HG02623 (cell line): ENCODE measurements at regions not wholly inside any gene's neighbourhood (a gene's known extent, or its start where the extent isn't known, plus 50 kb on each side); places are given as distances from the start of the nearest gene placed in this dataset.
"Not testable (repeated sequence)": the region's sequence is repeated elsewhere in the genome, so short reads cannot be mapped to it uniquely, and the experiment has no call there.

Source experiments
- ATAC-seq: cut with Tn5 transposase; IDR thresholded peaks from one replicate; pipeline ENCODE4 v1.9.1; 2021; ENCODE audit warnings: moderate library complexity; ENCODE audit not compliant: unreplicated experiment

DNA sequence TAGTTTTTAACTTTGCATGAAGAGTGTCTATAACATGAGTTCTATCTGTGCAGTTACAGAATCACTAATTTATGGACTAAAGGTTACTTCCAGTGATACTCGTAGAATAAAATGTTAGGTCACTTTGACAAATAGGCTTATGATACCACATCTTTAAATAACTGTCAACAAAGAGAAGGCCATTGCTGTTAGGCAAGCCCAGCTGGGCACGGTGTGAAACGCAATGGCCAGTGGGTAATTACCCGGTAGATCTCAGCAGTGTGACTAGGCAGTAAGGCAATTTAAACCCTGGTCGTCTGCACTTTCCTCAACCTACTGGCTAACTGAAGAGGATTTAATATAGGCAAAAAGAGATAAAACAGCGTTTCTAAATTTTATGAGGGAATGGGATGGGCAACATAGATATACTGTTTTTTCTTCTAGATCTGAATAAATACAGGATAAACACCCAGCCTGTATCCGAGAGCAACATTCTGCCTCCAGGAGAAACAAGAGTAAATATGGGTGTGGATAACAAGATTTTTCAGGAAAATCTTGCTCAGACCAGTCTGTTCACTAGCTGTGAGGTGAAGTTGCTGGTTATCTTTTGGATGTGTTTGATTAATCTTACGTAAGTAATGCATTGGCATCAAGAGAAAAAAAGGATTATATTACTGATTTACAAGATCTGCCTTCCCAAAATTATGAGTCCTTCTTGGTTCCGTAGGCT is 631.3 kb downstream of the EFNB2 start:
- no peak for ATAC-seq

DNA sequence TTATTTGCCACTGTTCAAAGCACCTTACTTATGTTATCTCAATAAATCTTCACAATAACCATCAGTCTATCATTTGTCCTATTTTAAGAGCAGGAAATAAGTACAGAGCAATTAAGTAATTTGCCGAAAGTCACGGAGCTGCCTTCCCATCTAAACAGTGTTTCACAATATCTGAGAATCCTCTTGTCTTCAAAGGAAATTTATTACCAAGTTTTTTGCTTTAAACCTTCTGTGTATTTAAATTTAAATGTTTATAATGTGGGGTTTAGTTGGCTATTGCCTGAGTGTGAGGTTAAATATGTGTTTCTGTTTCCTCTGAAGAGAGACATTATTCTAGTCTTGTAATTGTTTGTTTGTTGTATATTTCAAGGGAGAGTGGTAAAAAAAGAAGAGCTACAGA is 633.1 kb downstream of the EFNB2 start:
- no peak for ATAC-seq

DNA sequence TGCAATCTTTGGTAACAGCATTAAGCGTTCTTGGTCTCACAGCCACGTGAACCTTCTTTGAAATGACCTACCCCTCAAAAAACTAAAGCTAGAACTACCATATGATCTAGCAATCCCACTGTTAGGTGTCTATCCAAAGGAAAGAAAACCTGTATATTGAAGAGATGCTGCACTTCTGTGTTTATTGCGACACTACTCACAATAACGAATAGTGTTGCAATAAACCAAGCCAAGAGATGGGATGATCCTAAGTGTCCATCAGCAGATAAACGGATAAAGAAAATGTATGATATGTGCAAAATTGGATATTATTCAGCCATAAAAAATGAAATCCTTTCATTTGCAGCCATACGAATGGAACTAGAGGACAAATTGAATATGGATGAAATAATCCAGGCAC is 637.9 kb downstream of the EFNB2 start:
- ATAC-seq: no peak

DNA sequence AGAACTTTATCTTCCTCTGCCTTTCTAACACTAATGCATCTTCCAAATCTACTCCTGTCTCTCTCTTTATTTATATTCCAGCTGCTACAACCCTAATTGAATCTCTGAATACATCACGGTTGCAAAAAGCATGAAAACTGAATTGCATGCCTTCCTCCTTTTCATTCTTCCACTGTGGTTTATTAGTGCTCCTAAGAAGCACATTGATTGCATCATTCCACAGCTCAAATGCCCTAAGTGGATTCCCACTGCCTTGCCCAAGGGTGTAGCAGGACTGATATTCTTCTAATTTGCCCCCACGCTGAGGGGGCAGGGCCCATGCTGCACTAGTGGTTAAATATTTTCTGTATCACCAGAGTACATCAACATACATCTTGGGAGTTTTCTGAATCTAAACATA is 640.8 kb downstream of the EFNB2 start:
- ATAC-seq: no peak

- no peak for ATAC-seq
These were observed 645.0 kb downstream of the EFNB2 start for GRCh38 chr13:105890509-105890908.

DNA sequence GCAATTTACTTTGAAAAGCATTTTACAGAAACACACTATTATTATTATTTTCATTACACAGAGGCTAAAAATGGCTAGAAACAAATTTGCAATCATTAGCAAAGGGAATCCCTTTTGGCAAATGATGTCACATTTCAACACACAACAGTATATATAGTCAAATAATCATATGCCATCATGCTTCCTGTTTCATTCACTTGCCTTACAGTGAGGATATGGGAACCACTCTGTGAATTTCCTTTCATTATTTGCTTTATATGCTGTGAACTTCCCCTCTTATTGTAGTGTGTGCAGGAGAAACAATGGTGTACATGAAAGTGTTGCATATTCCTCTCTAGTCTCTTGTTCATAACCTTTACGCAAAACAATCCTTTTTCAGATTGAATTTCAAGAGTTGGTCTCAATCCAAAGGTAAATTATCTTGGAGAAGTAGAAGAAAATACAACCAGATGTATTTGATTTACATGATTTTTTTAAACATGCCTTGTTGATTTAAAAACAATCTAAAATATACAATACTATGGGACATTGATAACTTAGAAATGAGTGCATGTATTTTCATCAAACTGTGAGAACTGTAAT is 657.3 kb downstream of the EFNB2 start:
- ATAC-seq: no peak

DNA sequence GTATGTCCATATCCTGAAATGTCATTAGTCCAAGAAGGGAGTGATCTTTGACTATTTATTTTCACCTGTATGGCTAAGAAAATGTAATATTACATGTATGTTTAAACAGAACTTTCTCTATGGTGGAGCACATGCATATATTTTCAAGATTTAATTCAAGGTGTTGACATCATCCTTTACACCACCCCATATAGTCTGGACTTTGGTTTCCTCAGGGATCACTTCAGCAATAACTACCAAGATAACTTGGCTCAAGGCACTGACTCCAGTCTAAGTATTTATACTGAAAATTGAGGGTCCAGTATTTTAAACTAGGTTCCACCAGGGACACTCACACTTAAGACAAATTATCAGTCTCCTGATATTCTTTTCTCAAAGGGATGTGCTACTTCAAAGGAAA is 660.6 kb downstream of the EFNB2 start:
- no peak for ATAC-seq

- ATAC-seq: no peak
These were observed 663.7 kb downstream of the EFNB2 start for GRCh38 chr13:105871768-105872167.

GRCh38 chr13:105871326-105871725 is 664.1 kb downstream of the EFNB2 start:
- ATAC-seq: no peak

GRCh38 chr13:105863300-105863920 is 672.1 kb downstream of the EFNB2 start:
- ATAC-seq: no peak

DNA sequence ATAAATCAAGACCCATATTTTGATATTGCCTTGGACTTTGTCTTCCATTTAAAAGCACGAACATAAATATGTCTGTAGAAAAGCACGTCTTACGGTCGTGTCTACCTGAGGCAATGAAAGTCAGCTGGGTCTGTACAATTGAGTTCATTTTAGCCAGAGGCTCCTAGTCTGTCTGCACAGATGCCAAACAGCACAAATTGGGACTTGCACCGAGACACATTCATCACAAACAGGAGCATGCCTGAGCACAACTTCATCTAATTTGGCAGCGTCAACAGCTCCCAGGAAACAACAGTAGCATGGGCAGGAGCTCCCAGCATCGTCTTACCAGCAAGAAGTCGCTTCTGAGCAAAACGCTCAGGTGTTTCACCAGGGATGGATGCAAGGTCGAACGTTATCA is 687.0 kb downstream of the EFNB2 start:
- ATAC-seq: no peak

GRCh38 chr13:105847527-105848291 is 687.8 kb downstream of the EFNB2 start:
- no peak for ATAC-seq

DNA sequence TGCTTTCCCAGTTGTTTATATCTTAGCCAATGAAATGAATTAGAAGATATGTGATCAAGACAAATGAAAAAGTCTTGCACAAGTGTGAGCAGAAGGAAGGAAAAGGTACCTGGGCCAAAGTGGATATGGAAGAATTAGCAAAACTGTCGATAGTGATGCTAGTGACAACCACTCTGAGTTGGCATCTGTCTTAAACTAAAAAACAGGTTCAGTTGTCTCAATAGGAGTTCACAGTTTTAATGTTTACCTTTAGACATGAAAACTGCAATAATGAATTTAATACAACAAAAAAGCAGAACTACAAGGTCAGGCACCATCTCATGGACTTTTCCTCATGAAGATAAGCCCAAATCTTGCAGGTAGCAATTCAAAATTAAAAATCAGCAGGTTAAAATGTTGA is 688.5 kb downstream of the EFNB2 start:
- ATAC-seq: no peak

DNA sequence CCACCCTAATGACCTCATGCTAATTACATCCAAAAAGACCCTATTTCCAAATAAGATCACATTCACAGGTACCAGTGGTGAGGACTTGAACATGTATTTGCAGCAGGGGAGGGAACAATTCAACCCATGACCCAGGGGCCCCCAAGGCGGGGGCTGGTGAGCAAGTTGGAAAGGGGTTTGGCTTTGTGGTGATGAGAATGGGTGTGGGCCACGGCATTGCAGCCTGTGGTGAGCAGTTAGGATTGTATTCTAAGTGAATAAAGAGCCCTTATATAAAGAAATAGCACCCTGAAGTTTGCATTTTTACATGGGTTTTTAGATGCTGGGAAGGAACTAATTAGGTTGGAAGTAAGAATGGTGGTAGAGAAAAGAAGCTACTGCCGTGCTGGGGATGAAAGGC is 694.2 kb downstream of the EFNB2 start:
- no peak for ATAC-seq

- no peak for ATAC-seq
These were observed 697.2 kb downstream of the EFNB2 start for GRCh38 chr13:105838231-105838630.

GRCh38 chr13:105837295-105837694 is 698.2 kb downstream of the EFNB2 start:
- ATAC-seq: not testable (repeated sequence)

DNA sequence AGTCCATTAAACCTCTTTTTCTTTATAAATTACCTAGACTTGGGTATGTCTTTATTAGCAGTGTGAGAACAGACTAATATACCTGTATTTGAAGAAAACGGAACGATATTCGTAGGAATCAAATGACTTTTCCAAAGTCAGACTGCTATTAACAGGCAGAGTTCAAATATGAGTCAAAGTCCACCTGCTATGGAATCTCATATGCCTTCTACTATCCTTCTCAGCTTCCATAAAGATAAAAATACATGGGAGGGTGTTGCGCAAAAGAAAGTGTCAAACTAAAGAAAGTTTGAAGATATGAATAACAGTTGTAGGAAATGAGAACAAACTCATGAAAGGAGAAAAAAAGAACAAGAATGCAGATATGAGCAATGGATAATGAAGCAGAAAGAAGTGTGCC is 704.6 kb downstream of the EFNB2 start:
- no peak for ATAC-seq

GRCh38 chr13:105827111-105827809 is 708.2 kb downstream of the EFNB2 start:
- ATAC-seq: no peak

- ATAC-seq: no peak
These were observed 710.4 kb downstream of the EFNB2 start for GRCh38 chr13:105825071-105825470.

- no peak for ATAC-seq
These were observed 714.1 kb downstream of the EFNB2 start for GRCh38 chr13:105821337-105821736.

DNA sequence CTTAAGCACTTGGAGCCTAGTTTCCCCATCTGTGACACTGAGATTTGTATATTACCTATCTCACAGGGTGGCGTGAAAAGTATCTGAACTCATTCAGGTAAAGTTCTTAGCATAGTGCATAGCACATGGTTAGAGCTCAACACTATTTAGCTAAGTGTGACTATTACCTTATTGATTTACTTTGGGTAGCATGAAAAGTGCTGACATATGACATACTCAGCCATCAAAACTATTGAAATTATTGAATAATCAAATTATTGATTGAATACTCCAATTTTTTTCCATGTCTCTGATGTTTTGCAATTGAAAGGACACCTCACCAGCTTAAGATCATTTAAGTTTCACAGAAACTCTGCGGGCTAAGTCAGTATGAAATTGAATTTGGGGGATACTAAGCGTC is 715.0 kb downstream of the EFNB2 start:
- ATAC-seq: no peak
